GM12891 (cell line): ENCODE measurements at regions not wholly inside any gene's neighbourhood (a gene's known extent, or its start where the extent isn't known, plus 50 kb on each side); places are given as distances from the start of the nearest gene placed in this dataset.

Experiments
- PAX5 ChIP-seq: IDR thresholded peaks from 2 replicates; pipeline ENCODE4 v1.6.1; 2011; ENCODE audit warnings: low read length, moderate library complexity, mild to moderate bottlenecking; ENCODE audit not compliant: insufficient read depth, severe bottlenecking
- POLR2A ChIP-seq: IDR thresholded peaks from 2 replicates; pipeline ENCODE4 v1.6.1; 2011; ENCODE audit warnings: low read depth, low read length, control low read depth
- POLR2AphosphoS5 ChIP-seq: IDR thresholded peaks from 2 replicates; pipeline ENCODE4 v1.6.1; 2011; ENCODE audit warnings: low read depth, low read length, control low read depth
- SPI1 ChIP-seq: IDR thresholded peaks from 2 replicates; pipeline ENCODE4 v1.6.1; 2011; ENCODE audit warnings: low read depth, low read length, control low read depth
- TAF1 ChIP-seq: IDR thresholded peaks from 2 replicates; pipeline ENCODE4 v1.6.1; 2011; ENCODE audit warnings: low read depth, low read length, control low read depth

DNA sequence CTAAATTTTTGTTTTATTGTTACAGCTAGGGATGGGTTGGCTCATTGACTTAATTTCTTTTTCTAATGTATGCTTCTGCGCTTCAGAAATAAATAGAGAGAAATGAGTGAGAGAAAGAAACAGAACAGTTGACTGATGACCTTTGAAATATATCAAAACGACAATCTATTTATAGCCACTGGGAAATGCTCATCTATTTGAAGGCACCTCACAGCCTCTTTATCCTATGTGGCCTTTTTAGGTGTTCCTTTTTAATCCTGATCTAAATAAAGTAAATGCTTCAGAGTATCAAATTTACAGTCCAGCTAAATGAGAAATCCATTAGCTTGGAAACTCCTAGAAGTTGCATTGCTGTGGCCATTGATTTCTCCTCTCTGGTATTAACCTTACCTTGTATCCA lies 943.5 kb upstream of the CITED2 start:
- no peak for TF ChIP-seq POLR2AphosphoS5
- no peak for TF ChIP-seq TAF1
- TF ChIP-seq POLR2A = no peak
- no peak for TF ChIP-seq PAX5
- no peak for TF ChIP-seq SPI1
